B cell (primary cell): ENCODE measurements at regions not wholly inside any gene's neighbourhood (a gene's known extent, or its start where the extent isn't known, plus 50 kb on each side); places are given as distances from the start of the nearest gene placed in this dataset.

Experiments
- CTCF ChIP-seq: fragments of 200-600 bp; IDR thresholded peaks from one replicate; pipeline ENCODE4 v1.8.0; 2022; ENCODE audit warnings: antibody characterized with exemption, mild to moderate bottlenecking
- EZH2 ChIP-seq: IDR thresholded peaks from 2 replicates; pipeline ENCODE4 v1.6.1; 2012; ENCODE audit warnings: borderline replicate concordance, low read depth, mild to moderate bottlenecking, moderate library complexity, low read length; ENCODE audit not compliant: insufficient read depth, poor library complexity, severe bottlenecking

- no peak for TF ChIP-seq CTCF
- no peak for TF ChIP-seq EZH2
Measured at GRCh38 chr10:127815147-127815546, 77.6 kb downstream of the CLRN3 start.
